ENCODE measurements at regions not wholly inside any gene's neighbourhood (a gene's known extent, or its start where the extent isn't known, plus 50 kb on each side); places are given as distances from the start of the nearest gene placed in this dataset.

- Histone ChIP-seq H3K27me3 (ENCODE audit: control insufficient read depth in 1 of 2, insufficient read depth in 2 of 2, low read length in 2 of 2) (no peaks in the 10 kb centered on the region), H3K4me1 (ENCODE audit: control insufficient read depth in 2 of 2, insufficient read depth in 2 of 2, low read length in 1 of 2) (peaks cover 0 to 3% of the 10 kb centered on the region in 2 donors), H3K27ac (ENCODE audit: low read depth in 2 of 2, low read length in 1 of 2) (no peak overlapping the region), H3K4me3 (ENCODE audit: low read depth in 1 of 2, low read length in 2 of 2) (no peak overlapping the region), H3K36me3 (ENCODE audit: control insufficient read depth in 2 of 2, insufficient read depth in 2 of 2, low read length in 1 of 2) (no peaks in the 10 kb centered on the region), H3K9me3 (ENCODE audit: control insufficient read depth in 2 of 2, insufficient read depth in 1 of 2, low read depth in 1 of 2, low read length in 1 of 2) (no peaks in the 10 kb centered on the region)
- WGBS, 2 donors: 59 to 62% methylated on average over 3 of the region's 3 CpGs
Measured at GRCh38 chr18:22344908-22345670, 72.6 kb downstream of the CTAGE1 start.

- Histone ChIP-seq H3K27me3 (ENCODE audit: control insufficient read depth in 1 of 2, insufficient read depth in 2 of 2, low read length in 2 of 2) (no peaks in the 10 kb centered on the region), H3K4me1 (ENCODE audit: control insufficient read depth in 2 of 2, insufficient read depth in 2 of 2, low read length in 1 of 2) (peaks cover 0 to 3% of the 10 kb centered on the region in 2 donors), H3K4me3 (ENCODE audit: low read depth in 1 of 2, low read length in 2 of 2) (no peak overlapping the region), H3K27ac (ENCODE audit: low read depth in 2 of 2, low read length in 1 of 2) (no peak overlapping the region), H3K9me3 (ENCODE audit: control insufficient read depth in 2 of 2, insufficient read depth in 1 of 2, low read depth in 1 of 2, low read length in 1 of 2) (no peaks in the 10 kb centered on the region), H3K36me3 (ENCODE audit: control insufficient read depth in 2 of 2, insufficient read depth in 2 of 2, low read length in 1 of 2) (no peaks in the 10 kb centered on the region)
- 66 to 76% methylated on average over 1 of the region's 1 CpG for WGBS, 2 donors
Measured at GRCh38 chr18:22344445-22344844, 73.3 kb downstream of the CTAGE1 start.

- peaks cover 0 to 3% of the 10 kb centered on the region in 2 donors for H3K4me1 ChIP-seq (ENCODE audit: control insufficient read depth in 2 of 2, insufficient read depth in 2 of 2, low read length in 1 of 2)
- no peak overlapping the region for H3K27ac ChIP-seq (ENCODE audit: low read depth in 2 of 2, low read length in 1 of 2)
Measured at GRCh38 chr18:22343613-22344012, 74.1 kb downstream of the CTAGE1 start.

GRCh38 chr18:22342625-22343024 is 75.1 kb downstream of the CTAGE1 start:
- 53 to 65% methylated on average over 4 of the region's 4 CpGs for WGBS, 2 donors
- no peak overlapping the region for H3K27ac ChIP-seq (ENCODE audit: low read depth in 2 of 2, low read length in 1 of 2)

More at GRCh38 chr18:22343613-22344012, 74.1 kb downstream of the CTAGE1 start:
- no peak overlapping the region for H3K4me3 ChIP-seq (ENCODE audit: low read depth in 1 of 2, low read length in 2 of 2)
- no peaks in the 10 kb centered on the region for H3K36me3 ChIP-seq (ENCODE audit: control insufficient read depth in 2 of 2, insufficient read depth in 2 of 2, low read length in 1 of 2)
- no peaks in the 10 kb centered on the region for H3K27me3 ChIP-seq (ENCODE audit: control insufficient read depth in 1 of 2, insufficient read depth in 2 of 2, low read length in 2 of 2)
- 84 to 90% methylated on average over 5 of the region's 5 CpGs for WGBS, 2 donors
- no peaks in the 10 kb centered on the region for H3K9me3 ChIP-seq (ENCODE audit: control insufficient read depth in 2 of 2, insufficient read depth in 1 of 2, low read depth in 1 of 2, low read length in 1 of 2)

GRCh38 chr18:22340331-22340730 is 77.4 kb downstream of the CTAGE1 start:
- Histone ChIP-seq H3K9me3 (ENCODE audit: control insufficient read depth in 2 of 2, insufficient read depth in 1 of 2, low read depth in 1 of 2, low read length in 1 of 2) (no peaks in the 10 kb centered on the region), H3K36me3 (ENCODE audit: control insufficient read depth in 2 of 2, insufficient read depth in 2 of 2, low read length in 1 of 2) (no peaks in the 10 kb centered on the region), H3K4me3 (ENCODE audit: low read depth in 1 of 2, low read length in 2 of 2) (no peak overlapping the region), H3K4me1 (ENCODE audit: control insufficient read depth in 2 of 2, insufficient read depth in 2 of 2, low read length in 1 of 2) (no peaks in the 10 kb centered on the region), H3K27ac (ENCODE audit: low read depth in 2 of 2, low read length in 1 of 2) (no peak overlapping the region), H3K27me3 (ENCODE audit: control insufficient read depth in 1 of 2, insufficient read depth in 2 of 2, low read length in 2 of 2) (no peaks in the 10 kb centered on the region)
- 73 to 90% methylated on average over 3 of the region's 3 CpGs for WGBS, 2 donors

More at GRCh38 chr18:22342625-22343024, 75.1 kb downstream of the CTAGE1 start:
- no peaks in the 10 kb centered on the region for H3K27me3 ChIP-seq (ENCODE audit: control insufficient read depth in 1 of 2, insufficient read depth in 2 of 2, low read length in 2 of 2)
- no peaks in the 10 kb centered on the region for H3K36me3 ChIP-seq (ENCODE audit: control insufficient read depth in 2 of 2, insufficient read depth in 2 of 2, low read length in 1 of 2)
- H3K4me3 ChIP-seq (ENCODE audit: low read depth in 1 of 2, low read length in 2 of 2): no peak overlapping the region
- no peaks in the 10 kb centered on the region for H3K9me3 ChIP-seq (ENCODE audit: control insufficient read depth in 2 of 2, insufficient read depth in 1 of 2, low read depth in 1 of 2, low read length in 1 of 2)
- no peaks in the 10 kb centered on the region for H3K4me1 ChIP-seq (ENCODE audit: control insufficient read depth in 2 of 2, insufficient read depth in 2 of 2, low read length in 1 of 2)

GRCh38 chr18:22339913-22340312 is 77.8 kb downstream of the CTAGE1 start:
- Histone ChIP-seq H3K36me3 (ENCODE audit: control insufficient read depth in 2 of 2, insufficient read depth in 2 of 2, low read length in 1 of 2) (no peaks in the 10 kb centered on the region), H3K4me1 (ENCODE audit: control insufficient read depth in 2 of 2, insufficient read depth in 2 of 2, low read length in 1 of 2) (no peaks in the 10 kb centered on the region), H3K4me3 (ENCODE audit: low read depth in 1 of 2, low read length in 2 of 2) (no peak overlapping the region), H3K27ac (ENCODE audit: low read depth in 2 of 2, low read length in 1 of 2) (no peak overlapping the region), H3K9me3 (ENCODE audit: control insufficient read depth in 2 of 2, insufficient read depth in 1 of 2, low read depth in 1 of 2, low read length in 1 of 2) (no peaks in the 10 kb centered on the region), H3K27me3 (ENCODE audit: control insufficient read depth in 1 of 2, insufficient read depth in 2 of 2, low read length in 2 of 2) (no peaks in the 10 kb centered on the region)
- 77 to 83% methylated on average over 4 of the region's 4 CpGs for WGBS, 2 donors

- Histone ChIP-seq H3K9me3 (ENCODE audit: control insufficient read depth in 2 of 2, insufficient read depth in 1 of 2, low read depth in 1 of 2, low read length in 1 of 2) (no peaks in the 10 kb centered on the region), H3K27ac (ENCODE audit: low read depth in 2 of 2, low read length in 1 of 2) (no peak overlapping the region), H3K27me3 (ENCODE audit: control insufficient read depth in 1 of 2, insufficient read depth in 2 of 2, low read length in 2 of 2) (no peaks in the 10 kb centered on the region), H3K36me3 (ENCODE audit: control insufficient read depth in 2 of 2, insufficient read depth in 2 of 2, low read length in 1 of 2) (no peaks in the 10 kb centered on the region), H3K4me1 (ENCODE audit: control insufficient read depth in 2 of 2, insufficient read depth in 2 of 2, low read length in 1 of 2) (peaks cover 0 to 2% of the 10 kb centered on the region in 2 donors), H3K4me3 (ENCODE audit: low read depth in 1 of 2, low read length in 2 of 2) (no peak overlapping the region)
Measured at GRCh38 chr18:22337833-22338232, 79.9 kb downstream of the CTAGE1 start.

- no peaks in the 10 kb centered on the region for H3K27me3 ChIP-seq (ENCODE audit: control insufficient read depth in 1 of 2, insufficient read depth in 2 of 2, low read length in 2 of 2)
- H3K4me3 ChIP-seq (ENCODE audit: low read depth in 1 of 2, low read length in 2 of 2): no peak overlapping the region
- no peak overlapping the region for H3K27ac ChIP-seq (ENCODE audit: low read depth in 2 of 2, low read length in 1 of 2)
- no peaks in the 10 kb centered on the region for H3K36me3 ChIP-seq (ENCODE audit: control insufficient read depth in 2 of 2, insufficient read depth in 2 of 2, low read length in 1 of 2)
- 67 to 69% methylated on average over 3 of the region's 3 CpGs for WGBS, 2 donors
- H3K9me3 ChIP-seq (ENCODE audit: control insufficient read depth in 2 of 2, insufficient read depth in 1 of 2, low read depth in 1 of 2, low read length in 1 of 2): no peaks in the 10 kb centered on the region
- H3K4me1 ChIP-seq (ENCODE audit: control insufficient read depth in 2 of 2, insufficient read depth in 2 of 2, low read length in 1 of 2): peaks cover 0 to 2% of the 10 kb centered on the region in 2 donors
Measured at GRCh38 chr18:22337306-22337705, 80.4 kb downstream of the CTAGE1 start.

- H3K27ac ChIP-seq (ENCODE audit: low read depth in 2 of 2, low read length in 1 of 2): no peak overlapping the region
- 87 to 92% methylated on average over 4 of the region's 4 CpGs for WGBS, 2 donors
Measured at GRCh38 chr18:22336406-22336805, 81.3 kb downstream of the CTAGE1 start.

GRCh38 chr18:22335731-22336198 is 82.0 kb downstream of the CTAGE1 start:
- peaks cover 0 to 2% of the 10 kb centered on the region in 2 donors for H3K4me1 ChIP-seq (ENCODE audit: control insufficient read depth in 2 of 2, insufficient read depth in 2 of 2, low read length in 1 of 2)
- H3K27ac ChIP-seq (ENCODE audit: low read depth in 2 of 2, low read length in 1 of 2): no peak overlapping the region
- H3K9me3 ChIP-seq (ENCODE audit: control insufficient read depth in 2 of 2, insufficient read depth in 1 of 2, low read depth in 1 of 2, low read length in 1 of 2): no peaks in the 10 kb centered on the region
- no peaks in the 10 kb centered on the region for H3K36me3 ChIP-seq (ENCODE audit: control insufficient read depth in 2 of 2, insufficient read depth in 2 of 2, low read length in 1 of 2)
- no peaks in the 10 kb centered on the region for H3K27me3 ChIP-seq (ENCODE audit: control insufficient read depth in 1 of 2, insufficient read depth in 2 of 2, low read length in 2 of 2)
- H3K4me3 ChIP-seq (ENCODE audit: low read depth in 1 of 2, low read length in 2 of 2): no peak overlapping the region
- 54 to 56% methylated on average over 15 of the region's 15 CpGs for WGBS, 2 donors

More at GRCh38 chr18:22336406-22336805, 81.3 kb downstream of the CTAGE1 start:
- Histone ChIP-seq H3K4me3 (ENCODE audit: low read depth in 1 of 2, low read length in 2 of 2) (no peak overlapping the region), H3K36me3 (ENCODE audit: control insufficient read depth in 2 of 2, insufficient read depth in 2 of 2, low read length in 1 of 2) (no peaks in the 10 kb centered on the region), H3K27me3 (ENCODE audit: control insufficient read depth in 1 of 2, insufficient read depth in 2 of 2, low read length in 2 of 2) (no peaks in the 10 kb centered on the region), H3K4me1 (ENCODE audit: control insufficient read depth in 2 of 2, insufficient read depth in 2 of 2, low read length in 1 of 2) (peaks cover 0 to 2% of the 10 kb centered on the region in 2 donors), H3K9me3 (ENCODE audit: control insufficient read depth in 2 of 2, insufficient read depth in 1 of 2, low read depth in 1 of 2, low read length in 1 of 2) (no peaks in the 10 kb centered on the region)

Measured in esophagus (tissue), 2 donors.